Suprapubic skin (tissue), 4 donors: ENCODE measurements at regions not wholly inside any gene's neighbourhood (a gene's known extent, or its start where the extent isn't known, plus 50 kb on each side); places are given as distances from the start of the nearest gene placed in this dataset.

Experiments
- POLR2A ChIP-seq, 2 donors: fragments of 450-650 bp; IDR thresholded peaks; one replicate each; pipeline ENCODE4 v1.6.1; 2017; ENCODE audit warnings: antibody characterized with exemption in 2 of 2, mild to moderate bottlenecking in 2 of 2, moderate library complexity in 2 of 2
- POLR2AphosphoS5 ChIP-seq, 3 donors: sonication (generic); formaldehyde crosslinking; IDR thresholded peaks; one replicate each; pipeline ENCODE4 v1.6.1; 2017; ENCODE audit warnings: antibody characterized with exemption in 3 of 3
- TF ChIP-seq, protein P1 (sequence below), 2 donors: fragments of 200-600 bp in 1 of 2; fragments of 450-650 bp in 1 of 2; sonication (generic) in 1 of 2; IDR thresholded peaks; one replicate each; pipeline ENCODE4 v1.5.1; 2016 to 2019; ENCODE audit warnings: antibody characterized with exemption in 2 of 2, mild to moderate bottlenecking in 1 of 2, moderate library complexity in 1 of 2

DNA sequence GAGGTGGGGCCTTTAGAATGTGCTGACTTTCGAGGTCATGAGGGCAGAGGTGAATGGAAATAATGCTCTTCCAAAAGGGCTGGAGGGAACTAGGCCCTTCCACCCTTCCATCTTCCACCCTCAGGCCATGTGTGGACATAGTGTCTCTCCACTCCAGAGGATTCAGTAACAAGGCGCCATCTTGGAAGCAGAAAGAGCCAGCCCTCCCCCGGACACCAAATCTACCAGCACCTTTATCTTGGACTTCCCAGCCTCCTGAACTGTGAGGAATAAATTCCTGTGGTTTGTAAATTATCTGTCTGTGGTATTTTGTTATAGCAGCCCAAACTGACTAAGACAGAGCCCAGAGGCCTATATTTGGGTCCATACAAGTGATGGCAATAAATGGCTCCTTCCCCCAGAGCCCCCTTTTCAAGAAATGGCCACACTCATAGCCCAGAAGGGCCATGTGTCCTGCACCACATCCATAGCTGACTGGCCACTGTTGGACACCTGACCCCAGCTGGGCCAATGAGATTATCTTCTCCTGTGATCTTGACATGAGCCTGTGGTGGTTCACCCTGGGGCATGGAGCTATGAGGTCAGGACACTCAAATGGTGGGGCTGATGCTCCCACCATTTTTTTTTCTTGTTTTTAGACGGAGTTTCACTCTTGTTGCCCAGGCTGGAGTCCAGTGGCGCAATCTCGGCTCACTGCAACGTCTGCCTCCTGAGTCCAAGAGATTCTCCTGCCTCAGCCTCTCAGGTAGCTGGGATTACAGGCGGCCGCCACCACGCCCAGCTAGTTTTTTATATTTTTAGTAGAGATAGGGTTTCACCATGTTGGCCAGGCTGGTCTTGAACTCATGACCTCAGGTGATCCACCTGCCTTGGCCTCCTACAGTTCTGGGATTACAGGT lies 114.9 kb downstream of the RRAGC start:
- TF ChIP-seq, protein P1, sequence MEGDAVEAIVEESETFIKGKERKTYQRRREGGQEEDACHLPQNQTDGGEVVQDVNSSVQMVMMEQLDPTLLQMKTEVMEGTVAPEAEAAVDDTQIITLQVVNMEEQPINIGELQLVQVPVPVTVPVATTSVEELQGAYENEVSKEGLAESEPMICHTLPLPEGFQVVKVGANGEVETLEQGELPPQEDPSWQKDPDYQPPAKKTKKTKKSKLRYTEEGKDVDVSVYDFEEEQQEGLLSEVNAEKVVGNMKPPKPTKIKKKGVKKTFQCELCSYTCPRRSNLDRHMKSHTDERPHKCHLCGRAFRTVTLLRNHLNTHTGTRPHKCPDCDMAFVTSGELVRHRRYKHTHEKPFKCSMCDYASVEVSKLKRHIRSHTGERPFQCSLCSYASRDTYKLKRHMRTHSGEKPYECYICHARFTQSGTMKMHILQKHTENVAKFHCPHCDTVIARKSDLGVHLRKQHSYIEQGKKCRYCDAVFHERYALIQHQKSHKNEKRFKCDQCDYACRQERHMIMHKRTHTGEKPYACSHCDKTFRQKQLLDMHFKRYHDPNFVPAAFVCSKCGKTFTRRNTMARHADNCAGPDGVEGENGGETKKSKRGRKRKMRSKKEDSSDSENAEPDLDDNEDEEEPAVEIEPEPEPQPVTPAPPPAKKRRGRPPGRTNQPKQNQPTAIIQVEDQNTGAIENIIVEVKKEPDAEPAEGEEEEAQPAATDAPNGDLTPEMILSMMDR (IDR thresholded peaks at IDR 0.05) = no peak
- TF ChIP-seq POLR2A (IDR thresholded peaks at IDR 0.05) = no peak
- TF ChIP-seq POLR2AphosphoS5 (IDR thresholded peaks at IDR 0.05) = no peak
